ENCODE measurements at regions not wholly inside any gene's neighbourhood (a gene's known extent, or its start where the extent isn't known, plus 50 kb on each side); places are given as distances from the start of the nearest gene placed in this dataset.

GRCh38 chr9:92185681-92186080 lies 70.5 kb upstream of the SPTLC1 start:
- no peak for DNase-seq (ENCODE audit: low read depth)

GRCh38 chr9:92185096-92185495 lies 69.9 kb upstream of the SPTLC1 start:
- no peak for DNase-seq (ENCODE audit: low read depth)

GRCh38 chr9:92184041-92184564 lies 68.9 kb upstream of the SPTLC1 start:
- DNase-seq (ENCODE audit: low read depth) = no peak

GRCh38 chr9:92183449-92183848 lies 68.2 kb upstream of the SPTLC1 start:
- DNase-seq (ENCODE audit: low read depth) = no peak

GRCh38 chr9:92181296-92181695 lies 66.1 kb upstream of the SPTLC1 start:
- no peak for DNase-seq (ENCODE audit: low read depth)

GRCh38 chr9:92180669-92181181 lies 65.5 kb upstream of the SPTLC1 start:
- no peak for DNase-seq (ENCODE audit: low read depth)

GRCh38 chr9:92180002-92180400 lies 64.8 kb upstream of the SPTLC1 start:
- DNase-seq (ENCODE audit: low read depth) = no peak

GRCh38 chr9:92179286-92180001 lies 64.2 kb upstream of the SPTLC1 start:
- DNase-seq (ENCODE audit: low read depth) = no peak

GRCh38 chr9:92177591-92177990 lies 62.4 kb upstream of the SPTLC1 start:
- DNase-seq (ENCODE audit: low read depth) = no peak

- DNase-seq (ENCODE audit: low read depth) = no peak
Measured at GRCh38 chr9:92176800-92177185, 61.6 kb upstream of the SPTLC1 start.

GRCh38 chr9:92176068-92176799 lies 61.0 kb upstream of the SPTLC1 start:
- DNase-seq (ENCODE audit: low read depth) = no peak

- no peak for DNase-seq (ENCODE audit: low read depth)
Measured at GRCh38 chr9:92175441-92175840, 60.2 kb upstream of the SPTLC1 start.

GRCh38 chr9:92173318-92173717 lies 58.1 kb upstream of the SPTLC1 start:
- DNase-seq (ENCODE audit: low read depth) = no peak

GRCh38 chr9:92171822-92172221 lies 56.6 kb upstream of the SPTLC1 start:
- no peak for DNase-seq (ENCODE audit: low read depth)

GRCh38 chr9:92171281-92171680 lies 56.1 kb upstream of the SPTLC1 start:
- DNase-seq (ENCODE audit: low read depth) = no peak

- DNase-seq (ENCODE audit: low read depth) = no peak
Measured at GRCh38 chr9:92170848-92171247, 55.6 kb upstream of the SPTLC1 start.

- DNase-seq (ENCODE audit: low read depth) = no peak
Measured at GRCh38 chr9:92165484-92165883, 50.3 kb upstream of the SPTLC1 start.

Data from fibroblast of the conjunctiva (primary cell).